Bronchial epithelial cell (primary cell): ENCODE measurements at regions not wholly inside any gene's neighbourhood (a gene's known extent, or its start where the extent isn't known, plus 50 kb on each side); places are given as distances from the start of the nearest gene placed in this dataset.
"Not testable (repeated sequence)": the region's sequence is repeated elsewhere in the genome, so short reads cannot be mapped to it uniquely, and the experiment has no call there.

Experiments
- DNase-seq: peaks from one replicate; pipeline ENCODE4 v3.0.0-alpha.2; 2010; ENCODE audit warnings: low read depth
- FAIRE-seq: peaks from 2 replicates; lab custom pipeline; 2011; peaks lifted over from hg19 to GRCh38; lab: Jason Lieb, UNC
- H3K27me3 ChIP-seq: 2 replicates; pipeline ENCODE4 v1.5.1; 2011; ENCODE audit warnings: low read length; ENCODE audit not compliant: control insufficient read depth, insufficient read depth
- H3K36me3 ChIP-seq: 2 replicates; pipeline ENCODE4 v1.5.1; 2011; ENCODE audit warnings: low read length; ENCODE audit not compliant: control insufficient read depth, insufficient read depth
- H3K4me3 ChIP-seq: 2 replicates; pipeline ENCODE4 v1.5.1; 2011; ENCODE audit warnings: mild to moderate bottlenecking, low read depth, low read length, control low read depth
- CTCF ChIP-seq: IDR thresholded peaks from 2 replicates; pipeline ENCODE4 v1.5.1; 2011; ENCODE audit warnings: mild to moderate bottlenecking, moderate library complexity, low read length, control low read depth, inconsistent platforms; ENCODE audit not compliant: insufficient read depth, severe bottlenecking

GRCh38 chr2:13508671-13509070 is 791.9 kb downstream of the TRIB2 start:
- Histone ChIP-seq H3K4me3 (no peak overlapping the region), H3K27me3 (no peaks in the 10 kb centered on the region), H3K36me3 (no peaks in the 10 kb centered on the region)
- FAIRE-seq, result no peak
- DNase-seq, result no peak
- TF ChIP-seq CTCF, result no peak

- no peak for TF ChIP-seq CTCF
- DNase-seq (no peak), FAIRE-seq (no peak)
- no peaks in the 10 kb centered on the region for H3K36me3 ChIP-seq
- no peak overlapping the region for H3K4me3 ChIP-seq
- H3K27me3 ChIP-seq, result no peaks in the 10 kb centered on the region
These were observed 798.5 kb downstream of the TRIB2 start for GRCh38 chr2:13515254-13515653.

GRCh38 chr2:13522096-13522495 is 805.4 kb downstream of the TRIB2 start:
- TF ChIP-seq CTCF, result no peak
- no peaks in the 10 kb centered on the region for H3K27me3 ChIP-seq
- FAIRE-seq (no peak), DNase-seq (no peak)
- H3K4me3 ChIP-seq, result no peak overlapping the region
- H3K36me3 ChIP-seq, result no peaks in the 10 kb centered on the region

- FAIRE-seq (no peak), DNase-seq (peak; percentile 89)
- no peak overlapping the region for H3K4me3 ChIP-seq
- TF ChIP-seq CTCF, result no peak
- no peaks in the 10 kb centered on the region for H3K36me3 ChIP-seq
- H3K27me3 ChIP-seq, result no peaks in the 10 kb centered on the region
These were observed 806.4 kb downstream of the TRIB2 start for GRCh38 chr2:13522917-13523821.

GRCh38 chr2:13524492-13524891 is 807.8 kb downstream of the TRIB2 start:
- DNase-seq (no peak), FAIRE-seq (no peak)
- Histone ChIP-seq H3K27me3 (no peaks in the 10 kb centered on the region), H3K4me3 (no peak overlapping the region), H3K36me3 (no peaks in the 10 kb centered on the region)
- TF ChIP-seq CTCF, result no peak

- FAIRE-seq, H3K4me3 ChIP-seq, H3K27me3 ChIP-seq, H3K36me3 ChIP-seq, DNase-seq: not testable (repeated sequence)
These were observed 815.1 kb downstream of the TRIB2 start for GRCh38 chr2:13531735-13532410.

- H3K27me3 ChIP-seq, H3K4me3 ChIP-seq, DNase-seq, FAIRE-seq, H3K36me3 ChIP-seq: not testable (repeated sequence)
These were observed 816.2 kb downstream of the TRIB2 start for GRCh38 chr2:13532781-13533523.
